Mesodermal cell (in vitro differentiated cells): ENCODE measurements at regions not wholly inside any gene's neighbourhood (a gene's known extent, or its start where the extent isn't known, plus 50 kb on each side); places are given as distances from the start of the nearest gene placed in this dataset.
"Not testable (repeated sequence)": the region's sequence is repeated elsewhere in the genome, so short reads cannot be mapped to it uniquely, and the experiment has no call there.

Experiments
- H3K27ac ChIP-seq: 2 replicates; pipeline ENCODE4 v1.7.0; 2013; ENCODE audit warnings: mild to moderate bottlenecking, low read depth, low read length, moderate library complexity; ENCODE audit not compliant: severe bottlenecking
- H3K36me3 ChIP-seq: 2 replicates; pipeline ENCODE4 v1.7.1; 2013; ENCODE audit warnings: mild to moderate bottlenecking, low read length, moderate library complexity; ENCODE audit not compliant: control insufficient read depth, insufficient read depth
- H3K4me1 ChIP-seq: one replicate; pipeline ENCODE4 v1.7.1; 2013; ENCODE audit warnings: mild to moderate bottlenecking, low read length; ENCODE audit not compliant: insufficient read depth, control insufficient read depth, poor library complexity, severe bottlenecking
- H3K4me3 ChIP-seq: 2 replicates; pipeline ENCODE4 v1.7.0; 2013; ENCODE audit warnings: low read length, control low read depth, mild to moderate bottlenecking; ENCODE audit not compliant: insufficient read depth, poor library complexity, severe bottlenecking; ENCODE audit errors: extremely low read depth
- H3K9me3 ChIP-seq: 2 replicates; pipeline ENCODE4 v1.7.1; 2013; ENCODE audit warnings: mild to moderate bottlenecking, low read length, moderate library complexity; ENCODE audit not compliant: control insufficient read depth
- WGBS, 2 experiments: methylation state at CpG; one replicate each; pipeline ENCODE4 v1.1.5; 2013; ENCODE audit warnings: missing lambda C conversion rate in 2 of 2; ENCODE audit not compliant: insufficient coverage in 2 of 2; 5-methylcytosine and 5-hydroxymethylcytosine counted together

DNA sequence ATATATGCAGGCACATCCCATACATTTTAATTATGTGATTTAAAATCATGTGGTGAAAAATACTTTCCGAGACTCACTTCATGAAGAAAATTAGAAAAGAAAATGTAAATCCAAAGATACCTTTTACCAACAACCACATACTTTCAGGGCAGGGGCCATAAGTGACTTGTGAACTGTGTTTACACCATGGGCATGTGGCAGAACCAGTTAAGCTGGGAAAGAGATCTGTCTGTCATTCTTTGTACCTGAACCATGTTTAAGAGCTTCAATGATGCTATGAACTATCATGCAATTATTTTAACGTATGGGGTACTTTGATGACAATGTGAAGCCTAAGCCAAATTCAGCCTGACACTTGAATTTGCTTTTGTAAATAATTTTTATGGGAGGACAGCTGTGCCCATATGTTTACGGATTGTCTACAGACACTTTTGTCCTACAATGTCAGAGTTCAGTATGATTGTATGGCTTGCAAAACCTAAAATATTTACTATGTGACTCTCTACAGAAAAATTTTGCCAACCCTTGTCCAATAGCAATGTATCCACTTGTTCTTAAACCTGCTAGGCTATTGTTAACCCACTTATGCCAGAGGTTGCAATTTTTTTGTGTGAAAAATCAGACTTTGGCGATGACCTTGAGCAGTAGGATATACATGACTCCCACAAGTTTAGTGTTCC lies 654.6 kb downstream of the TNS3 start:
- H3K36me3 ChIP-seq, result no peaks in the 10 kb centered on the region
- H3K9me3 ChIP-seq, result no peaks in the 10 kb centered on the region
- peaks cover 2% of the 10 kb centered on the region for H3K4me1 ChIP-seq
- no peak overlapping the region for H3K4me3 ChIP-seq
- 90 to 100% methylated on average over 2 of the region's 4 CpGs for WGBS, 2 experiments
- H3K27ac ChIP-seq, result no peak overlapping the region

DNA sequence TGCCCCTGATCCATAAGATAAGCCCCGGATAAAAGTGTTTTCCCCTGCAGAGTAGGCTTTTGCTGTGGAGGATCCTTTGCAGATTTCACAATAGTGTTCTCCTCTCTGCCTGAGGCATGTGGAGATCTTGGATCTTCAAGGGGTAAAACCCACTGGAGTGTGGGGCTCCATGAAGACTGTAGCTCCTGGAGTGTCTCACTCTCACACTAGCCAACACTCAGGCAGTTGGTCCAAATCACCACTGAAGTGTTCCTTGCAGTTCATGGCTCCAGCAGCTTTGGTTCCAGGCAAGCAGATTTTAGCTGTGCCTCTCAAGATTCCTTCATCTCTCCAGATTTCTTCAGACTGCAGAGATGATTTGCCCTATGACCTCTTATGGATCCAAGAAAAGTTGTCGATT lies 665.3 kb downstream of the TNS3 start:
- 50% methylated on average over 1 of the region's 2 CpGs; no CpG with 5 or more reads in 1 of the 2 experiments for WGBS, 2 experiments
- Histone ChIP-seq H3K4me1 (no peaks in the 10 kb centered on the region), H3K27ac (no peak overlapping the region), H3K36me3 (no peaks in the 10 kb centered on the region), H3K4me3 (no peak overlapping the region), H3K9me3 (no peaks in the 10 kb centered on the region)

- H3K9me3 ChIP-seq, result no peaks in the 10 kb centered on the region
- WGBS, 2 experiments, result no CpG with 5 or more reads among the region's 2 CpGs
- no peak overlapping the region for H3K4me3 ChIP-seq
- no peaks in the 10 kb centered on the region for H3K36me3 ChIP-seq
- peaks cover 6% of the 10 kb centered on the region for H3K4me1 ChIP-seq
- H3K27ac ChIP-seq, result no peak overlapping the region
Observed at GRCh38 chr7:46912692-46913091, 669.2 kb downstream of the TNS3 start.

DNA sequence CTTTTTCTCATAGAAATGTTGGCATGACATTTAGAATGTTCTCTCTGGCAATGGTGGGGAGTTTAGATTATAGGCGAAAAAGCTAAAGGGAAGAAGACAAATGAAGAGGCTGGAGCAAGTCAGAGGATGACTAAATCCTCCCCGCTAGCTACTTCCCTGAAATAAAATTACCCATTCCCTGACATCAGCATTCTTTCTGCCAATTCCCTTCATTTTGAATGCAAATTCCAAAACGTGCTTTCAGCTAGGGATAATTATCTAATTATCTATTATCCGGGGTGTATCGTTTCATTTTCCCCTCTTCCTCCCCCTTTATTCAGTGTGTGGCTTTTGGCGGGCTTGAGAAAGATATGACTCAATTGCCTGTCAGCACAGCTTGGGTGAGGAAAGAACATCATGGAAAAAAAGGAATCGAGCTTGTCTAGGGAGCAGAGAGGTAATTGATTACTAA lies 672.3 kb downstream of the TNS3 start:
- peaks cover 6% of the 10 kb centered on the region for H3K4me1 ChIP-seq
- 93% methylated on average over 2 of the region's 7 CpGs; no CpG with 5 or more reads in 1 of the 2 experiments for WGBS, 2 experiments
- H3K27ac ChIP-seq, result no peak overlapping the region
- no peaks in the 10 kb centered on the region for H3K36me3 ChIP-seq
- no peaks in the 10 kb centered on the region for H3K9me3 ChIP-seq
- no peak overlapping the region for H3K4me3 ChIP-seq

DNA sequence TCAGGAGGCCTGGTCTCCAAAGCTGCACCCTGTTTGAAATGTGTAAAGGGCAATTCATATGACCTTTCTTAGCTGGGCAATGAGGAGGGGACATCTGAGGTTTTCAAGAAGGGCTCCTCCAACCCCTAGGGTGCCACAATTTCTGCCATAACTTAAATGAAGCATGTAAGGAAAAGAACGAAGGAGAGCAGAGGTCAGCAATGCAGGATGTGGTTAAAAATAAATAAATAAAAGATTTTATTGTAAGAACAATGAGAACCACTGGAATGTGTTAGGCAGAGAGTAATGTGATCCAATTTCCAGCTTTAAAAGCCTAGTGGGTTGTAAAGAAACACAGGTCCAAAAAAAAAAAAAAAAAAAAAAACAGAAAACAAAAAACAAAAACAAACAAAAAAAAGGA lies 673.1 kb downstream of the TNS3 start:
- Histone ChIP-seq H3K4me3 (no peak overlapping the region), H3K4me1 (peaks cover 6% of the 10 kb centered on the region), H3K36me3 (no peaks in the 10 kb centered on the region), H3K27ac (no peak overlapping the region), H3K9me3 (no peaks in the 10 kb centered on the region)
- WGBS, 2 experiments, result 57% methylated on average over 1 of the region's 1 CpG; no CpG with 5 or more reads in 1 of the 2 experiments

DNA sequence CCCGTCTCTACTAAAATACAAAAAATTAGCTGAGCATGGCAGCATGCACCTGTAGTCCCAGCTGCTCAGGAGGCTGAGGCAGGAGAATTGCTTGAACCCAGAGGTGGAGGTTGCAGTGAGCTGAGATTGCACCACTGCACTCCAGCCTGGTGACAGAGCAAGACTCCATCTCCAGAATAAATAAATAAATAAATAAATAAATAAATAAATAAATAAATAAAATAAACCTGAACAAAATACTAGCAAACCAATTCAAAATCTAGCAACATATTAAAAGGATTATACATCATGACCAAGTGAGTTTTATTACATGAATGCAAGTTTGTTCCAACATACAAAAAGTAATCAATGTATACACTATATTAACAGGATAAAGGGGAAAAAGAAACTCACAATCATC lies 677.4 kb downstream of the TNS3 start:
- H3K9me3 ChIP-seq, H3K27ac ChIP-seq, H3K36me3 ChIP-seq, H3K4me1 ChIP-seq, H3K4me3 ChIP-seq: not testable (repeated sequence)
- WGBS, 2 experiments, result no CpG with 5 or more reads among the region's 1 CpG

DNA sequence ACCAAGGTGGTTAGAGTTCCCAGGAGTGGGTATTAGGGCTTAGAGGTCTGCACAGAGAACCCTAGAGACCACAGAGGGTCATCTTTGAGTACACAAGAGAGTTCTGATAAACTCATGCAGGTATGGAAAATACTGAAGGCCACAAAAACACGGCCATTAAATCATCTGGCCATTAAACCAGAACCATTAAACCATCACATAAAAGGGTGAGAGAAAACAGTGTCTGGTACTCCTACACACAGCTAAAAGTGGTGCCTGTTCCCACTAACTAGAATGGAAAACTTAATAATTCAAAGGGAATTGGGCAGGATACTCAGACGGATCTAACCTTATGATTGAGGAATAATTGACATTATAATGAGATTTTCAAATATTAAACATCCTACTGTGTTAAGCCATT lies 679.4 kb downstream of the TNS3 start:
- no CpG with 5 or more reads among the region's 2 CpGs for WGBS, 2 experiments
- no peaks in the 10 kb centered on the region for H3K36me3 ChIP-seq
- no peak overlapping the region for H3K4me3 ChIP-seq
- no peak overlapping the region for H3K27ac ChIP-seq
- no peaks in the 10 kb centered on the region for H3K9me3 ChIP-seq
- no peaks in the 10 kb centered on the region for H3K4me1 ChIP-seq

- Histone ChIP-seq H3K4me1 (no peaks in the 10 kb centered on the region), H3K9me3 (no peaks in the 10 kb centered on the region), H3K27ac (no peak overlapping the region), H3K36me3 (no peaks in the 10 kb centered on the region), H3K4me3 (no peak overlapping the region)
- 70 to 81% methylated on average over 4 of the region's 6 CpGs for WGBS, 2 experiments
Observed at GRCh38 chr7:46900312-46901263, 681.3 kb downstream of the TNS3 start.

DNA sequence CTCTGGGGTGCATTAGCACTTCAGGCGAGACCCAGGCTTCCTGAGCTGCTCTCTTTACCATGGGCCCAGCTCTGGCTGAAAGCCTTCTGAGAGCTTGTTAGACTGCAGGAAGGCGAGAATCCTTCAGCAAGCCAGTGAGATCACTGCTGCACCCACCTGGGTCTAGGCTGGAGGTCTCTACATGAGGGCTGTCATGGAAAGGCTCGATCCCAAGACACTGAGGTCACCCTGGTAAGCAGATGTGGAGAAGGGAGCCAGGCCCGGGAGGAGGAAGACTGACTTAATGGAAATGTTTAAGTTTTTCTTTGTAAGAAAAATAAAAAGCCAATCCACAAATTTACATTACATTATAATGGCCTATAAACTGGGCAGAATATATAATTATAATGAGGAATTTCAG lies 684.5 kb downstream of the TNS3 start:
- 96 to 100% methylated on average over 3 of the region's 4 CpGs for WGBS, 2 experiments
- Histone ChIP-seq H3K27ac (no peak overlapping the region), H3K36me3 (no peaks in the 10 kb centered on the region), H3K4me3 (no peak overlapping the region), H3K4me1 (no peaks in the 10 kb centered on the region), H3K9me3 (no peaks in the 10 kb centered on the region)

- H3K36me3 ChIP-seq, result no peaks in the 10 kb centered on the region
Observed at GRCh38 chr7:46886669-46887374, 695.1 kb downstream of the TNS3 start.

More at GRCh38 chr7:46886669-46887374, 695.1 kb downstream of the TNS3 start:
- no peaks in the 10 kb centered on the region for H3K4me1 ChIP-seq
- 73 to 87% methylated on average over 3 to 5 of the region's 8 CpGs for WGBS, 2 experiments
- no peak overlapping the region for H3K4me3 ChIP-seq
- H3K27ac ChIP-seq, result no peak overlapping the region
- H3K9me3 ChIP-seq, result peaks cover 11% of the 10 kb centered on the region
